VCaP (cell line): ENCODE measurements at regions not wholly inside any gene's neighbourhood (a gene's known extent, or its start where the extent isn't known, plus 50 kb on each side); places are given as distances from the start of the nearest gene placed in this dataset.
A peak's percentile ranks its signal among the peaks of the same experiment; 100 is the strongest.
"Not testable (repeated sequence)": the region's sequence is repeated elsewhere in the genome, so short reads cannot be mapped to it uniquely, and the experiment has no call there.

Experiments used
- H3K27ac ChIP-seq: fragments of 450-650 bp; 2 replicates; pipeline ENCODE4 v1.5.1; 2017
- CTCF ChIP-seq: fragments of 450-650 bp; conservative IDR thresholded peaks from 2 replicates; pipeline ENCODE4 v1.5.1; 2017; ENCODE audit warnings: mild to moderate bottlenecking, moderate library complexity

- no peak overlapping the region for H3K27ac ChIP-seq
- no peak for TF ChIP-seq CTCF
Measured at GRCh38 chr5:36496471-36496870, 109.9 kb upstream of the SLC1A3 start.

- TF ChIP-seq CTCF = no peak
- H3K27ac ChIP-seq = no peak overlapping the region
Measured at GRCh38 chr5:36502608-36503007, 103.8 kb upstream of the SLC1A3 start.

- H3K27ac ChIP-seq = no peak overlapping the region
- TF ChIP-seq CTCF = no peak
Measured at GRCh38 chr5:36505021-36505420, 101.4 kb upstream of the SLC1A3 start.

GRCh38 chr5:36507332-36507952 lies 99.0 kb upstream of the SLC1A3 start:
- peak; percentile 95 for TF ChIP-seq CTCF
- H3K27ac ChIP-seq = no peak overlapping the region

- not testable (repeated sequence) for H3K27ac ChIP-seq
Measured at GRCh38 chr5:36508331-36508730, 98.1 kb upstream of the SLC1A3 start.

GRCh38 chr5:36513647-36514046 lies 92.8 kb upstream of the SLC1A3 start:
- H3K27ac ChIP-seq = not testable (repeated sequence)

GRCh38 chr5:36519881-36520280 lies 86.5 kb upstream of the SLC1A3 start:
- no peak overlapping the region for H3K27ac ChIP-seq
- TF ChIP-seq CTCF = no peak

- TF ChIP-seq CTCF = no peak
- no peak overlapping the region for H3K27ac ChIP-seq
Measured at GRCh38 chr5:36521219-36521618, 85.2 kb upstream of the SLC1A3 start.
